Mucosa of descending colon (tissue), 3 donors: ENCODE measurements at regions not wholly inside any gene's neighbourhood (a gene's known extent, or its start where the extent isn't known, plus 50 kb on each side); places are given as distances from the start of the nearest gene placed in this dataset.

Source experiments
- ATAC-seq: fragments of 200-7000 bp; cut with Tn5 transposase; one replicate; pipeline ENCODE4 v1.9.1; 2020; ENCODE audit warnings: mild to moderate bottlenecking, moderate library complexity
- DNase-seq, 3 donors: peaks; one replicate each; pipeline ENCODE4 v3.0.0-alpha.2; 2020
- H3K36me3 ChIP-seq: fragments of 200-600 bp; one replicate; pipeline ENCODE4 v1.8.0; 2021; ENCODE audit warnings: low read depth, mild to moderate bottlenecking
- H3K4me1 ChIP-seq: fragments of 200-600 bp; one replicate; pipeline ENCODE4 v1.8.0; 2021; ENCODE audit warnings: low read depth, mild to moderate bottlenecking
- H3K4me3 ChIP-seq: fragments of 200-600 bp; one replicate; pipeline ENCODE4 v1.8.0; 2021; ENCODE audit warnings: mild to moderate bottlenecking
- H3K9me3 ChIP-seq: fragments of 200-600 bp; one replicate; pipeline ENCODE4 v1.8.0; 2021; ENCODE audit warnings: mild to moderate bottlenecking
- CTCF ChIP-seq: fragments of 200-600 bp; IDR thresholded peaks from one replicate; pipeline ENCODE4 v1.8.0; 2022; ENCODE audit warnings: antibody characterized with exemption, mild to moderate bottlenecking
- intact Hi-C, 2 donors: fragments of 100-400 bp; cut with DNase I in 1 of 2; cut with micrococcal nuclease in 1 of 2; formaldehyde crosslinking; loops; one replicate each; pipeline versions ENCODE4 v1.11.0 to v1.11.1; 2022; cut with DNase I, micrococcal nuclease
- donor health status: DM: no; HTN: no; CAD: no; lungs with moderate emphysema.
- donor health status: DM: no; HTN: no; CAD: no.
- donor health status: DM: no; HTN: yes; CAD: no.

GRCh38 chr7:4631380-4632179, 50.5 kb upstream of the FOXK1 start:
- intact Hi-C loops = no loop called here
- no peaks in the 10 kb centered on the region for H3K36me3 ChIP-seq
- DNase-seq (peak; percentile 71 to 77 (median 77)), ATAC-seq (peak; percentile 95)
- peak; percentile 22 for TF ChIP-seq CTCF
- no peak overlapping the region for H3K4me3 ChIP-seq
- H3K9me3 ChIP-seq = no peaks in the 10 kb centered on the region
- H3K4me1 ChIP-seq = peaks cover 7% of the 10 kb centered on the region
